ENCODE measurements at regions not wholly inside any gene's neighbourhood (a gene's known extent, or its start where the extent isn't known, plus 50 kb on each side); places are given as distances from the start of the nearest gene placed in this dataset.

- no peak overlapping the region for H2BK15ac ChIP-seq (ENCODE audit: low read depth, low read length)
Measured at GRCh38 chr9:31124389-31124788, 1260.1 kb upstream of the ACO1 start.

More at GRCh38 chr9:31124389-31124788, 1260.1 kb upstream of the ACO1 start:
- H3K36me3 Mint-ChIP-seq (ENCODE audit: insufficient read depth in 1 of 3, low read depth in 3 of 3), result peaks cover 8 to 14% (median 8%) of the 10 kb centered on the region in 3 experiments; a peak in 6 of 7 replicates
- H3K9me3 Mint-ChIP-seq, result peaks cover 8 to 20% of the 10 kb centered on the region in 2 experiments
- peaks cover 1% of the 10 kb centered on the region; the same call in 1 of the 2 replicates for H3K27me3 Mint-ChIP-seq (ENCODE audit: low read depth)
- H3K9ac ChIP-seq (ENCODE audit: extremely low read depth, insufficient read length, low read length), result no peak overlapping the region
- DNase-seq, result no peak
- no peaks in the 10 kb centered on the region for H3K4me1 ChIP-seq (ENCODE audit: insufficient read depth, low read length)
- no peak overlapping the region for H4K5ac ChIP-seq (ENCODE audit: insufficient read length, low read depth, low read length)
- no peak overlapping the region for H2AFZ ChIP-seq (ENCODE audit: low read length)
- no peak overlapping the region for H2BK5ac ChIP-seq (ENCODE audit: insufficient read length, low read length)
- no peaks in the 10 kb centered on the region for H3K9me3 ChIP-seq (ENCODE audit: control insufficient read depth, low read depth, low read length)
- H3K27ac Mint-ChIP-seq, result no peak overlapping the region
- no peak overlapping the region for H3K14ac ChIP-seq (ENCODE audit: insufficient read depth, low read length)
- no peaks in the 10 kb centered on the region for H3K79me2 ChIP-seq (ENCODE audit: insufficient read depth, low read length)
- H3K4me1 Mint-ChIP-seq, result no peaks in the 10 kb centered on the region
- no peaks in the 10 kb centered on the region for H3K79me1 ChIP-seq (ENCODE audit: insufficient read depth, low read depth, low read length, poor library complexity, severe bottlenecking)
- no peaks in the 10 kb centered on the region for H3K23me2 ChIP-seq (ENCODE audit: insufficient read length, low read depth, low read length, poor library complexity, severe bottlenecking)
- H4K8ac ChIP-seq (replicated peaks; ENCODE audit: insufficient read length, low read depth, low read length), result no peak overlapping the region
- no peak overlapping the region for H2AK5ac ChIP-seq (ENCODE audit: insufficient read length, low read length)
- no peak overlapping the region for H3K4me2 ChIP-seq (ENCODE audit: insufficient read depth, insufficient read length, low read length)
- no peak overlapping the region for H3K18ac ChIP-seq (ENCODE audit: insufficient read length, low read depth, low read length)
- H2BK120ac ChIP-seq (ENCODE audit: low read depth, low read length, poor library complexity, severe bottlenecking), result no peak overlapping the region
- no peak overlapping the region for H3K4ac ChIP-seq (ENCODE audit: low read depth, low read length)
- WGBS (ENCODE audit: extremely low coverage, insufficient read length, low lambda C conversion rate), result no CpG with 5 or more reads among the region's 1 CpG
- no peaks in the 10 kb centered on the region for H4K20me1 ChIP-seq (ENCODE audit: control insufficient read depth, insufficient read depth, insufficient read length)
- no peak overlapping the region for H3T11ph ChIP-seq (ENCODE audit: low read length)
- no peak overlapping the region for H3K56ac ChIP-seq (ENCODE audit: insufficient read length, low read depth, low read length)
- H2BK12ac ChIP-seq (ENCODE audit: insufficient read length, low read depth, low read length), result no peak overlapping the region
- H3K4me3 Mint-ChIP-seq, result no peak overlapping the region
- H2BK20ac ChIP-seq (ENCODE audit: low read depth, low read length, poor library complexity, severe bottlenecking), result no peak overlapping the region
- no peaks in the 10 kb centered on the region for H3K27me3 ChIP-seq (ENCODE audit: insufficient read depth, low read length)
- H3K23ac ChIP-seq (ENCODE audit: insufficient read length, low read depth, low read length), result no peak overlapping the region
- TF ChIP-seq, protein P1, sequence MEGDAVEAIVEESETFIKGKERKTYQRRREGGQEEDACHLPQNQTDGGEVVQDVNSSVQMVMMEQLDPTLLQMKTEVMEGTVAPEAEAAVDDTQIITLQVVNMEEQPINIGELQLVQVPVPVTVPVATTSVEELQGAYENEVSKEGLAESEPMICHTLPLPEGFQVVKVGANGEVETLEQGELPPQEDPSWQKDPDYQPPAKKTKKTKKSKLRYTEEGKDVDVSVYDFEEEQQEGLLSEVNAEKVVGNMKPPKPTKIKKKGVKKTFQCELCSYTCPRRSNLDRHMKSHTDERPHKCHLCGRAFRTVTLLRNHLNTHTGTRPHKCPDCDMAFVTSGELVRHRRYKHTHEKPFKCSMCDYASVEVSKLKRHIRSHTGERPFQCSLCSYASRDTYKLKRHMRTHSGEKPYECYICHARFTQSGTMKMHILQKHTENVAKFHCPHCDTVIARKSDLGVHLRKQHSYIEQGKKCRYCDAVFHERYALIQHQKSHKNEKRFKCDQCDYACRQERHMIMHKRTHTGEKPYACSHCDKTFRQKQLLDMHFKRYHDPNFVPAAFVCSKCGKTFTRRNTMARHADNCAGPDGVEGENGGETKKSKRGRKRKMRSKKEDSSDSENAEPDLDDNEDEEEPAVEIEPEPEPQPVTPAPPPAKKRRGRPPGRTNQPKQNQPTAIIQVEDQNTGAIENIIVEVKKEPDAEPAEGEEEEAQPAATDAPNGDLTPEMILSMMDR (conservative IDR thresholded peaks at IDR 0.05), result no peak
- H4K91ac ChIP-seq (ENCODE audit: insufficient read length, low read depth, low read length), result no peak overlapping the region
- H3K27ac ChIP-seq (ENCODE audit: insufficient read length, low read depth, low read length), result no peak overlapping the region

Data from H9 (cell line).